K562 (cell line): ENCODE measurements at regions not wholly inside any gene's neighbourhood (a gene's known extent, or its start where the extent isn't known, plus 50 kb on each side); places are given as distances from the start of the nearest gene placed in this dataset.
A peak's percentile ranks its signal among the peaks of the same experiment; 100 is the strongest.

Source experiments
- ATAC-seq: fragments of 200-7000 bp; cut with Tn5 transposase; 3 replicates; pipeline ENCODE4 v1.9.1; 2020; ENCODE audit warnings: moderate library complexity
- BruUV-seq: library from RNA; stranded (reverse); fragments of 400-500 nt; replicated peaks from 2 replicates; lab custom pipeline; 2021; lab: Mats Ljungman, UMichigan
- CTCF ChIA-PET: fragments of 300-600 bp; formaldehyde crosslinking; extraction: SDS; loops from one replicate; lab custom pipeline; 2021; ENCODE audit warnings: low intra/inter-chr PET ratio; lab: Yijun Ruan, JAX
- POLR2A ChIA-PET: fragments of 300-600, 350-650 bp; sonication (Branson Sonifier 250); formaldehyde crosslinking; extraction: SDS; loops from one replicate; lab custom pipeline; 2021; ENCODE audit warnings: antibody characterized with exemption, inconsistent platforms; lab: Yijun Ruan, JAX
- DNase-seq, 4 experiments: peaks; one replicate each; pipeline versions ENCODE4 v3.0.0 to v3.0.0-alpha.2; 2011 to 2018; ENCODE audit warnings: low spot score in 3 of 4, mixed read lengths in 3 of 4; ENCODE audit errors: extremely low read depth in 1 of 4
- FAIRE-seq: peaks from 2 replicates; lab custom pipeline; 2011; peaks lifted over from hg19 to GRCh38; lab: Jason Lieb, UNC
- H2AFZ ChIP-seq: 2 replicates; pipeline ENCODE4 v1.6.0; 2011; ENCODE audit warnings: low read depth, low read length, control low read depth, inconsistent platforms
- H3K27ac ChIP-seq: fragments of 200-600 bp; 3 replicates; pipeline ENCODE4 v1.8.0; 2011; ENCODE audit warnings: low read depth, mild to moderate bottlenecking, control low read depth, inconsistent platforms, low read length, moderate library complexity, mixed read lengths; ENCODE audit errors: extremely low read depth
- H3K27me3 ChIP-seq, 2 experiments: fragments of 300-600 bp in 1 of 2; 2 replicates in 1 of 2; 3 replicates in 1 of 2; pipeline versions ENCODE4 v1.6.0 to v1.8.0; 2011; ENCODE audit warnings: inconsistent platforms in 2 of 2, low read length in 2 of 2, mild to moderate bottlenecking in 1 of 2, mixed read lengths in 1 of 2, moderate library complexity in 1 of 2; ENCODE audit not compliant: control insufficient read depth in 2 of 2, insufficient read depth in 2 of 2
- H3K36me3 ChIP-seq: fragments of 300-600 bp; 3 replicates; pipeline ENCODE4 v1.8.0; 2011; ENCODE audit warnings: mild to moderate bottlenecking, low read length, inconsistent platforms; ENCODE audit not compliant: control insufficient read depth, insufficient read depth
- H3K4me1 ChIP-seq, 2 experiments: fragments of 200-600 bp in 1 of 2; replicated peaks in 1 of 2; 2 replicates in 1 of 2; 3 replicates in 1 of 2; pipeline versions ENCODE4 v1.5.1 to v1.8.0; 2011; ENCODE audit warnings: inconsistent platforms in 2 of 2, low read length in 2 of 2, mild to moderate bottlenecking in 1 of 2, mixed read lengths in 1 of 2, moderate library complexity in 1 of 2; ENCODE audit not compliant: control insufficient read depth in 2 of 2, insufficient read depth in 2 of 2
- H3K4me2 ChIP-seq: 2 replicates; pipeline ENCODE4 v1.6.1; 2011; ENCODE audit warnings: low read length, control low read depth, inconsistent platforms, mixed read lengths; ENCODE audit not compliant: insufficient read depth
- H3K4me3 ChIP-seq: fragments of 200-600 bp; sonication (generic), shearing (Covaris generic); 2 replicates; pipeline ENCODE4 v1.5.1; 2016; ENCODE audit warnings: control low read depth, inconsistent platforms
- H3K79me2 ChIP-seq: fragments of 200-600 bp; 3 replicates; pipeline ENCODE4 v1.8.0; 2011; ENCODE audit warnings: low read length, inconsistent platforms; ENCODE audit not compliant: control insufficient read depth, insufficient read depth
- H3K9ac ChIP-seq, 2 experiments: 2 replicates each; pipeline versions ENCODE4 v1.6.0 to v1.6.1; 2011; ENCODE audit warnings: low read depth in 2 of 2, low read length in 2 of 2, control low read depth in 1 of 2, inconsistent platforms in 1 of 2, mild to moderate bottlenecking in 1 of 2, mixed read lengths in 1 of 2; ENCODE audit not compliant: insufficient read depth in 1 of 2
- H3K9me1 ChIP-seq: one replicate; pipeline ENCODE4 v1.6.0; 2011; ENCODE audit warnings: inconsistent platforms, mild to moderate bottlenecking, low read length, moderate library complexity; ENCODE audit not compliant: control insufficient read depth, insufficient read depth
- H3K9me3 ChIP-seq: replicated peaks from 2 replicates; pipeline ENCODE4 v1.5.1; 2011; ENCODE audit warnings: low read depth, low read length, inconsistent platforms; ENCODE audit not compliant: control insufficient read depth, insufficient read depth
- H4K20me1 ChIP-seq: replicated peaks from 2 replicates; pipeline ENCODE4 v1.6.1; 2011; ENCODE audit warnings: low read length, inconsistent platforms, mixed read lengths; ENCODE audit not compliant: control insufficient read depth, insufficient read depth
- SNRNP70 ChIP-seq: fragments of 200-400 bp; formaldehyde crosslinking; optimal IDR thresholded peaks from 2 replicates; pipeline ENCODE3; 2017; ENCODE audit warnings: low read depth, low read length
- SP1 ChIP-seq: sonication (generic); formaldehyde crosslinking; IDR thresholded peaks from 2 replicates; pipeline ENCODE4 v1.8.1; 2022; ENCODE audit warnings: mild to moderate bottlenecking, missing genetic modification reagents
- ZNF134 ChIP-seq: fragments of 250-450 bp; sonication (Bioruptor Pico); conservative IDR thresholded peaks from 2 replicates; pipeline ENCODE4 v1.4.0; 2020
- WGBS: fragments of 100-300 bp; shearing (Covaris generic); methylation state at CpG from one replicate; pipeline ENCODE4 v1.1.6; 2016; ENCODE audit warnings: low coverage, mixed read lengths; ENCODE audit not compliant: insufficient coverage; ENCODE audit errors: missing lambda C conversion rate; 5-methylcytosine and 5-hydroxymethylcytosine counted together
- in situ Hi-C: fragments of 300-500 bp; cut with MboI; formaldehyde crosslinking; loops from 4 replicates; pipeline ENCODE4 v1.15.0; 2018; ENCODE audit warnings: inconsistent platforms, mixed read lengths
- intact Hi-C: fragments of 100-400 bp; cut with micrococcal nuclease; formaldehyde crosslinking; loops from 2 replicates; pipeline ENCODE4 v1.14.2; 2022
- TF ChIP-seq, protein P1 (sequence below): fragments of 450-650 bp; IDR thresholded peaks from 2 replicates; pipeline ENCODE4 v1.6.1; 2016; ENCODE audit warnings: mild to moderate bottlenecking, moderate library complexity
- TF ChIP-seq, protein P2 (sequence below): fragments of 450-650 bp; IDR thresholded peaks from 2 replicates; pipeline ENCODE4 v1.6.1; 2017; ENCODE audit warnings: mild to moderate bottlenecking, moderate library complexity
- TF ChIP-seq, protein P3 (sequence below), 2 experiments: fragments of 450-650 bp in 1 of 2; sonication (generic) in 1 of 2; formaldehyde crosslinking in 1 of 2; IDR thresholded peaks in 1 of 2; conservative IDR thresholded peaks in 1 of 2; 2 replicates each; pipeline versions ENCODE4 v1.6.1 to v1.8.1; 2016 to 2023; ENCODE audit warnings: mild to moderate bottlenecking in 2 of 2, moderate library complexity in 2 of 2, inconsistent platforms in 1 of 2, missing genetic modification reagents in 1 of 2

DNA sequence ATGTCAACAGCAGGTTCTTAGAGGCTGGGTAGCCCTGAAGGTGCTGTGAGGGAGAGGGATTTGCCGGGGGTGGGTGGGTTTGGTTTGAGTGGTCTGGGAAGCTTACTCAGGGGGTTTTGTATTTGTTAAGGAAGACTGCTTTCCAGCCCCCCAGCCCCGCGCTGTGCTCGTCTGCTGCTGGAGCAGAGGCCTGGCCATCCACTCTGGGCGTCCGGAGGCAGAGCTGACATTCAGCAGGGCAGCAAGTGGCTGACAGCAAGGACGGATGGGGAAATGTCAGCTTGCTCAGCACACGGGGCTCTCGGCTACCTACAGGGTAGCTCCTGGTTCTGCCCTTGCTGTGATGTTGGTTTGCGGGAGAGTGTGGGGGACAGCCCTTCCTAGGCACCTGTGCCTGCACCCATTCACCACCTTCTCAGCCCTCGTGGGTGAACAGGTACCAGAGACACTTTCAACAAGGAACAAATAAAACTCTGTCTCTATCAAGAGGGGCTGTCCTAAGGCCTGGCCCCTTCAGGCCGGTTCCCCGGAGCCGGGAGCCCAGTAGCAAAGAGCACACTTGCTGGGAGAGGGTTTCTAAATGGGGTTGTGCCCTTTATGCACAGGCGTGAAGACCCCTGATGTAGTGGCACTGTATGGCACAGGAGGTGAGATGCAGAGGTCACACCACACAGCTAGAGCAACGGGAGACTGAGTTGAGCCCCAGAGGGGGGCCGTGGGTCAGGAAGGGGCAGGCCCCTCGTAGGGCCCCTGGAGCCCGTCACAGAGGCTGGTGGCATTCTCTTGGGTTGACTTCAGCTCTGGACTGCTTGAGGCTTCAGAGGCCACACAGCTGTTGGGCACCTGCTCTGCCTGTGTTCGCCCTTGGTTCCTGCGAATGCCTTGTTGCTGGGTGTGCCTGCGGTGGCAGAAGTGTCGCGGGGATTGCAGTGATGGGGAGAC lies 72.2 kb upstream of the SHH start:
- DNase-seq (no peak), FAIRE-seq (no peak), ATAC-seq (peak; percentile 18; the same call in 2 of the 3 replicates)
- Histone ChIP-seq H3K27me3 (peaks cover 72 to 91% of the 10 kb centered on the region in 2 experiments), H3K9ac (no peak overlapping the region), H3K36me3 (no peaks in the 10 kb centered on the region), H2AFZ (no peak overlapping the region), H3K79me2 (no peaks in the 10 kb centered on the region), H3K27ac (no peak overlapping the region), H3K4me3 (no peak overlapping the region), H3K4me1 (no peaks in the 10 kb centered on the region; a peak in 1 of 5 replicates), H3K9me3 (no peaks in the 10 kb centered on the region), H3K9me1 (peaks cover 4% of the 10 kb centered on the region), H4K20me1 (peaks cover 8% of the 10 kb centered on the region), H3K4me2 (no peak overlapping the region)
- ChIA-PET CTCF (no interaction called here), POLR2A (interaction anchor here (0.7 to 1.2 kb wide), 2 partner anchors 19 to 59 kb away, joined by 4 to 8 read pairs; no protein-coding TSS in a partner anchor)
- BruUV-seq: no TSS peak
- WGBS: 5% methylated on average over 24 of the region's 24 CpGs
- intact Hi-C loops (no loop called here), in situ Hi-C loops (no loop called here)
- TF ChIP-seq SNRNP70 (no peak), ZNF134 (CRISPR knock-in tag) (no peak), SP1 (CRISPR knock-in tag) (no peak)
- TF ChIP-seq, protein P1, sequence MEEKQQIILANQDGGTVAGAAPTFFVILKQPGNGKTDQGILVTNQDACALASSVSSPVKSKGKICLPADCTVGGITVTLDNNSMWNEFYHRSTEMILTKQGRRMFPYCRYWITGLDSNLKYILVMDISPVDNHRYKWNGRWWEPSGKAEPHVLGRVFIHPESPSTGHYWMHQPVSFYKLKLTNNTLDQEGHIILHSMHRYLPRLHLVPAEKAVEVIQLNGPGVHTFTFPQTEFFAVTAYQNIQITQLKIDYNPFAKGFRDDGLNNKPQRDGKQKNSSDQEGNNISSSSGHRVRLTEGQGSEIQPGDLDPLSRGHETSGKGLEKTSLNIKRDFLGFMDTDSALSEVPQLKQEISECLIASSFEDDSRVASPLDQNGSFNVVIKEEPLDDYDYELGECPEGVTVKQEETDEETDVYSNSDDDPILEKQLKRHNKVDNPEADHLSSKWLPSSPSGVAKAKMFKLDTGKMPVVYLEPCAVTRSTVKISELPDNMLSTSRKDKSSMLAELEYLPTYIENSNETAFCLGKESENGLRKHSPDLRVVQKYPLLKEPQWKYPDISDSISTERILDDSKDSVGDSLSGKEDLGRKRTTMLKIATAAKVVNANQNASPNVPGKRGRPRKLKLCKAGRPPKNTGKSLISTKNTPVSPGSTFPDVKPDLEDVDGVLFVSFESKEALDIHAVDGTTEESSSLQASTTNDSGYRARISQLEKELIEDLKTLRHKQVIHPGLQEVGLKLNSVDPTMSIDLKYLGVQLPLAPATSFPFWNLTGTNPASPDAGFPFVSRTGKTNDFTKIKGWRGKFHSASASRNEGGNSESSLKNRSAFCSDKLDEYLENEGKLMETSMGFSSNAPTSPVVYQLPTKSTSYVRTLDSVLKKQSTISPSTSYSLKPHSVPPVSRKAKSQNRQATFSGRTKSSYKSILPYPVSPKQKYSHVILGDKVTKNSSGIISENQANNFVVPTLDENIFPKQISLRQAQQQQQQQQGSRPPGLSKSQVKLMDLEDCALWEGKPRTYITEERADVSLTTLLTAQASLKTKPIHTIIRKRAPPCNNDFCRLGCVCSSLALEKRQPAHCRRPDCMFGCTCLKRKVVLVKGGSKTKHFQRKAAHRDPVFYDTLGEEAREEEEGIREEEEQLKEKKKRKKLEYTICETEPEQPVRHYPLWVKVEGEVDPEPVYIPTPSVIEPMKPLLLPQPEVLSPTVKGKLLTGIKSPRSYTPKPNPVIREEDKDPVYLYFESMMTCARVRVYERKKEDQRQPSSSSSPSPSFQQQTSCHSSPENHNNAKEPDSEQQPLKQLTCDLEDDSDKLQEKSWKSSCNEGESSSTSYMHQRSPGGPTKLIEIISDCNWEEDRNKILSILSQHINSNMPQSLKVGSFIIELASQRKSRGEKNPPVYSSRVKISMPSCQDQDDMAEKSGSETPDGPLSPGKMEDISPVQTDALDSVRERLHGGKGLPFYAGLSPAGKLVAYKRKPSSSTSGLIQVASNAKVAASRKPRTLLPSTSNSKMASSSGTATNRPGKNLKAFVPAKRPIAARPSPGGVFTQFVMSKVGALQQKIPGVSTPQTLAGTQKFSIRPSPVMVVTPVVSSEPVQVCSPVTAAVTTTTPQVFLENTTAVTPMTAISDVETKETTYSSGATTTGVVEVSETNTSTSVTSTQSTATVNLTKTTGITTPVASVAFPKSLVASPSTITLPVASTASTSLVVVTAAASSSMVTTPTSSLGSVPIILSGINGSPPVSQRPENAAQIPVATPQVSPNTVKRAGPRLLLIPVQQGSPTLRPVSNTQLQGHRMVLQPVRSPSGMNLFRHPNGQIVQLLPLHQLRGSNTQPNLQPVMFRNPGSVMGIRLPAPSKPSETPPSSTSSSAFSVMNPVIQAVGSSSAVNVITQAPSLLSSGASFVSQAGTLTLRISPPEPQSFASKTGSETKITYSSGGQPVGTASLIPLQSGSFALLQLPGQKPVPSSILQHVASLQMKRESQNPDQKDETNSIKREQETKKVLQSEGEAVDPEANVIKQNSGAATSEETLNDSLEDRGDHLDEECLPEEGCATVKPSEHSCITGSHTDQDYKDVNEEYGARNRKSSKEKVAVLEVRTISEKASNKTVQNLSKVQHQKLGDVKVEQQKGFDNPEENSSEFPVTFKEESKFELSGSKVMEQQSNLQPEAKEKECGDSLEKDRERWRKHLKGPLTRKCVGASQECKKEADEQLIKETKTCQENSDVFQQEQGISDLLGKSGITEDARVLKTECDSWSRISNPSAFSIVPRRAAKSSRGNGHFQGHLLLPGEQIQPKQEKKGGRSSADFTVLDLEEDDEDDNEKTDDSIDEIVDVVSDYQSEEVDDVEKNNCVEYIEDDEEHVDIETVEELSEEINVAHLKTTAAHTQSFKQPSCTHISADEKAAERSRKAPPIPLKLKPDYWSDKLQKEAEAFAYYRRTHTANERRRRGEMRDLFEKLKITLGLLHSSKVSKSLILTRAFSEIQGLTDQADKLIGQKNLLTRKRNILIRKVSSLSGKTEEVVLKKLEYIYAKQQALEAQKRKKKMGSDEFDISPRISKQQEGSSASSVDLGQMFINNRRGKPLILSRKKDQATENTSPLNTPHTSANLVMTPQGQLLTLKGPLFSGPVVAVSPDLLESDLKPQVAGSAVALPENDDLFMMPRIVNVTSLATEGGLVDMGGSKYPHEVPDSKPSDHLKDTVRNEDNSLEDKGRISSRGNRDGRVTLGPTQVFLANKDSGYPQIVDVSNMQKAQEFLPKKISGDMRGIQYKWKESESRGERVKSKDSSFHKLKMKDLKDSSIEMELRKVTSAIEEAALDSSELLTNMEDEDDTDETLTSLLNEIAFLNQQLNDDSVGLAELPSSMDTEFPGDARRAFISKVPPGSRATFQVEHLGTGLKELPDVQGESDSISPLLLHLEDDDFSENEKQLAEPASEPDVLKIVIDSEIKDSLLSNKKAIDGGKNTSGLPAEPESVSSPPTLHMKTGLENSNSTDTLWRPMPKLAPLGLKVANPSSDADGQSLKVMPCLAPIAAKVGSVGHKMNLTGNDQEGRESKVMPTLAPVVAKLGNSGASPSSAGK: no peak
- TF ChIP-seq, protein P2, sequence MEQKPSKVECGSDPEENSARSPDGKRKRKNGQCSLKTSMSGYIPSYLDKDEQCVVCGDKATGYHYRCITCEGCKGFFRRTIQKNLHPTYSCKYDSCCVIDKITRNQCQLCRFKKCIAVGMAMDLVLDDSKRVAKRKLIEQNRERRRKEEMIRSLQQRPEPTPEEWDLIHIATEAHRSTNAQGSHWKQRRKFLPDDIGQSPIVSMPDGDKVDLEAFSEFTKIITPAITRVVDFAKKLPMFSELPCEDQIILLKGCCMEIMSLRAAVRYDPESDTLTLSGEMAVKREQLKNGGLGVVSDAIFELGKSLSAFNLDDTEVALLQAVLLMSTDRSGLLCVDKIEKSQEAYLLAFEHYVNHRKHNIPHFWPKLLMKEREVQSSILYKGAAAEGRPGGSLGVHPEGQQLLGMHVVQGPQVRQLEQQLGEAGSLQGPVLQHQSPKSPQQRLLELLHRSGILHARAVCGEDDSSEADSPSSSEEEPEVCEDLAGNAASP: no peak
- TF ChIP-seq, protein P3, sequence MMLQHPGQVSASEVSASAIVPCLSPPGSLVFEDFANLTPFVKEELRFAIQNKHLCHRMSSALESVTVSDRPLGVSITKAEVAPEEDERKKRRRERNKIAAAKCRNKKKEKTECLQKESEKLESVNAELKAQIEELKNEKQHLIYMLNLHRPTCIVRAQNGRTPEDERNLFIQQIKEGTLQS (IDR thresholded peaks at IDR 0.05): no peak
- TF ChIP-seq, protein P3 (CRISPR knock-in tag; conservative IDR thresholded peaks at IDR 0.05): no peak
